GM19035 (cell line): ENCODE measurements at regions not wholly inside any gene's neighbourhood (a gene's known extent, or its start where the extent isn't known, plus 50 kb on each side); places are given as distances from the start of the nearest gene placed in this dataset.
"Not testable (repeated sequence)": the region's sequence is repeated elsewhere in the genome, so short reads cannot be mapped to it uniquely, and the experiment has no call there.

Experiments used
- ATAC-seq: cut with Tn5 transposase; IDR thresholded peaks from one replicate; pipeline ENCODE4 v1.9.1; 2021; ENCODE audit not compliant: unreplicated experiment

GRCh38 chr12:127140864-127141484, 1126.0 kb upstream of the TMEM132C start:
- not testable (repeated sequence) for ATAC-seq

- no peak for ATAC-seq
Measured at GRCh38 chr12:127143020-127143419, 1124.0 kb upstream of the TMEM132C start.

GRCh38 chr12:127144770-127145169, 1122.2 kb upstream of the TMEM132C start:
- ATAC-seq, result no peak

DNA sequence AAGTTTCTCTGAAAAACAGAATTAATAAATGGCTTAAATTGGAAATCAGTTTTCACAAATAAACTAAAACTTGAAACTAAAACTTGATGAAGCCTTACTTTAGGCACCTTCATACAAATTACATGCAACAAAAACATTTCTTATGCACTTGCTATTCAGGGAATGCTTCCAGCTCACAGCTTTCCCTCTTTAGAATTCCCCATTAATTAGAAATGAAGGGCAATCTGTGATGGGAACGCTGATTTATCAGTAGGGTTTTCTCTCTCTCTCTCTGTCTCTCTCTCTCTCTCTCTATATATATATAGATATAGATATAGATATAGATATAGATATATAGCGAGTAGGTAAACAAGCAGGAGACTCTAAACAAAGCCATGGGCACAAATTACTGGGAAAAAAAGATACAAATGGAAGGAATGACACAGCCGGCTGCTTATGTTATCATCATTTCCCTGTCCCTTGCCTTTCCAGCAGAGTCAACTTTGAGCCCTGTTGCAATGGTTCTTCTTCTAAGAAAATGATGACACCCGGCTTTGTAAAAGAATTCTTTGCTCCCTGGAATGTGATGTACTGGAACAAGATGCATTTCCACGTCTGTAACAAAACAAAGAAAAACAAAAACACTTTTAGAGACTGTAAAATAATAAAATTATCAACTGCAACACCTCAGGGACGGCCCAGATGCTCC, 1121.6 kb upstream of the TMEM132C start:
- no peak for ATAC-seq

GRCh38 chr12:127145929-127146789, 1120.8 kb upstream of the TMEM132C start:
- ATAC-seq, result no peak

- ATAC-seq, result no peak
Measured at GRCh38 chr12:127146991-127147718, 1119.8 kb upstream of the TMEM132C start.

DNA sequence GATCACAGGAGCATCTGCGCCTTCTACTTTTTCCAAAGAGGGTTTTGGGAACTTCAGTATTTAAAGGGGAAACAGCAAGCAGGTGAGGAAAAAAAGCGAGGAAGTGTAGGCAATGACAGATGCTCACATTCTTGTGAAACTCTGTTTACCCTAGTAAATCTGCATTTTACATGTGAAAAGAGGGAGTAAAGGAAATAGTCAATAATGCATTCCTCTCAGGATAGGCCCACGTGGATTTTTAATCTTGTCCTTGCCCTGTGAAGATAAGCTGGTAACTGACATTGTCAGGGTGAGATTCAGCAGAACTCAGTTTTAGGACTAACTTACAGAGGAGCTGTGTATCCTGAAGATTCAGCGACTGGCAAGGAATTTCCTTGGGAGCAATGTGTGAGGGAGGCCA, 1119.2 kb upstream of the TMEM132C start:
- no peak for ATAC-seq

GRCh38 chr12:127148318-127148717, 1118.7 kb upstream of the TMEM132C start:
- no peak for ATAC-seq

- no peak for ATAC-seq
Measured at GRCh38 chr12:127149226-127149964, 1117.6 kb upstream of the TMEM132C start.

DNA sequence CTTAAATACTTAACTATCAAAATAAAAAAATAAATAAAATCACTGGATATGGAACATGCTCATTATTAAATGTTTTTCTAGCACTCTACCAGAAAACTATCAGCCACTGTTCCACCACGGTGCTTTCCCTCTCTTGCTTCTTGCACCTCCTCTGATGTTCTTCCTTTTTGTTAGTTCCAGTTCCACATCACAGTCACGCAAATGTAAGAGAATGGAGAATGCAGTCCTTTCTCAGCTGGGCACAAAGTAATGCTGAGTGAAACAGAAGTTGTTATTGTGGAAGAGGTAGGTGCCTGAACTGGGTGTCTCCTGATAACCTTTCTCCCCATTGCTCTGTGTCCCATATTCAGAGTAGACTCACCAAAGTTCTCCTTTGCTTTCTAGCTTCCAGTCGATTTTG, 1116.9 kb upstream of the TMEM132C start:
- ATAC-seq, result no peak

DNA sequence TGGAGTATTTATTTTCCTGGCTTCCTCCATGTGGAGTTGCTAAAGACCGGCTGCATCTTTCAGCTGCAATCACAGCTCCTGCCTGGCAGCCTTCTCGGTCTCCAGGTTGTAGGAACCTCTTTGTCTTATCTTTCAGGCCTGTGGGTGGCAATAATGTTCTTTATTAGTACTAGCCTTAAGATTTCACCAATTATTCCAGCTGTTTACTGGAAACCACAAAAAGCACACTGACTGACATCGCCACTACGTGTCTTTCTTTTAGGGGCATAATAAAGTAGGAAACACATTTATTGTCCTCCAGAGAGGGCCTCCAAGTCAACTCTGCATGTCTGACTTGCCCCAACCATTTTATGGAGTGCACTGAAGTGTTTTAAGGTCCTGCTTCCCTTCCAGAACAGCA, 1116.5 kb upstream of the TMEM132C start:
- ATAC-seq, result no peak

- ATAC-seq, result no peak
Measured at GRCh38 chr12:127150956-127151355, 1116.0 kb upstream of the TMEM132C start.

DNA sequence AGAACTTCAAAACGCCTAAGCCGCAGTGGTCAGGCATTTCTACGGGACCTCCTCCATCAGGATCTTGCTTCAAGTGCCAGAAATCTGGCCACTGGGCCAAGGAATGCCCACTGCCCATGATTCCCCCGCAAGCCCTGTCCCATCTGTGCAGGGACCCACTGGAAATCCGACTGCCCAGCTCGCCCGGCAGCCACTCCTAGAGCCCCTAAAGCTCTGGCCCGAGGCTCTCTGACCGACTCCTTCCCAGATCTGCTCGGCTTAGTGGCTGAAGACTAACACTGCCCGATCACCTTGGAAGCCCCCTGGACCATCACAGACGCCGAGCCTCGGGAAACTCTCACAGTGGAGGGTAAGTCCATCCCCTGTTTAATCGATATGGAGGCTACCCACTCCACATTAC, 1113.0 kb upstream of the TMEM132C start:
- no peak for ATAC-seq

GRCh38 chr12:127154830-127155229, 1112.1 kb upstream of the TMEM132C start:
- not testable (repeated sequence) for ATAC-seq

DNA sequence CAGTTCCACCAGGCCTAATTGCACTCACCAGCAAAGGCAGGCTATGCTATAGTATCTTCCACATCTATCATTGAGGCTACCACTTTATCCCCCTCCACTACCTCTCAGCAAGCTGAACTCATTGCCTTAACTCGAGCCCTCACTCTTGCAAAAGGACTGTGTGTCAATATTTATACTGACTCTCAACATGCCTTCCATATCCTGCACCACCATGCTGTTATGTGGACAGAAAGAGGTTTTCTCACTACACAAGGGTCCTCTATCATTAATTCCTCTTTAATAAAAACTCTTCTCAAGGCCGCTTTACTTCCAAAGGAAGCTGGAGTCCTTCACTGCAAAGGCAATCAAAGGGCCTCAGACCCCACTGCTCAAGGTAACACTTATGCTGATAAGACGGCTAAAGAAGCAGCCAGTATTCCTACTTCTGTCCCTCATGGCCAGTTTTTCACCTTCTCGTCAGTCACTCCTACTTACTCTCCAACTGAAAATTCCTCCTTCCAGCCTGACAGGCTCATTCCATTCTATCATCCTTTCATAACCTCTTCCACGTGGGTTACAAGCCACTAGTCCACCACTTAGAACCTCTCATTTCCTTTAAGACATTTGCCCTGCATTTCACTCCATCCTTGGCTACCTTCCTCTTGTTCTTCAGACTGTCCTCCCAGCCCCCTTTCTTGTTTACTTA, 1110.9 kb upstream of the TMEM132C start:
- not testable (repeated sequence) for ATAC-seq

GRCh38 chr12:127157501-127158366, 1109.2 kb upstream of the TMEM132C start:
- ATAC-seq, result not testable (repeated sequence)

GRCh38 chr12:127158385-127159061, 1108.4 kb upstream of the TMEM132C start:
- no peak for ATAC-seq

DNA sequence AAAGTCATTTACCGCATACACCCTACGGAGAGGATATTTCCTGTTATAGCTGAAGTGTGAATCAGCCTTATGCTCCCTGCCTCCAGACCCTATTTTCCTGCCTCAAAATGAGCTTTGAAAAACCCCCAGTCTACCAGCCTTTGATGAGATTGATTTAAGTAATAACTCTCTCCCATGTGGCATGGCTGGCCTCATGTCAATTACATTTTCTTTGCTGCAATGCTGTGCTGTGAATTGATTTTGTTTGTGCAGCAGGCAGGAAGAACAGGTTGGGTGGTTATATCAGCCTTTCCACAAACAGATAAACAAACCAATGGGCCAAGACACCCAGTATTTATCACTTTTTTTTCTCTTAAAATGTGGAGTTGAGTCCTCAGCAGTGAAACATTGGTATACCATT, 1105.5 kb upstream of the TMEM132C start:
- no peak for ATAC-seq
